ENCODE measurements at regions not wholly inside any gene's neighbourhood (a gene's known extent, or its start where the extent isn't known, plus 50 kb on each side); places are given as distances from the start of the nearest gene placed in this dataset.
A peak's percentile ranks its signal among the peaks of the same experiment; 100 is the strongest.

- DNase-seq (ENCODE audit: low read depth, low spot score) = no peak
- Histone ChIP-seq H3K4me3 (ENCODE audit: low read depth in 2 of 2, low read length in 2 of 2) (no peak overlapping the region), H3K4me1 (ENCODE audit: control insufficient read depth, insufficient read depth, low read length) (no peaks in the 10 kb centered on the region), H3K36me3 (ENCODE audit: control insufficient read depth, insufficient read depth, low read length) (no peaks in the 10 kb centered on the region), H3K9me3 (ENCODE audit: control insufficient read depth, insufficient read depth, low read depth, low read length) (0 out of 2 replicates have a peak, but pooled peaks cover 1% of the 10 kb centered on the region), H3K27ac (ENCODE audit: low read length) (no peak overlapping the region), H3K27me3 (ENCODE audit: control insufficient read depth, insufficient read depth, low read length) (peaks cover 2% of the 10 kb centered on the region; the same call in 1 of the 2 replicates)
- no peak for ATAC-seq
- TF ChIP-seq TCF7L2 (IDR thresholded peaks at IDR 0.05; ENCODE audit: low read depth, low read length) (no peak), POLR2AphosphoS5 (IDR thresholded peaks at IDR 0.05; ENCODE audit: low read depth, low read length) (no peak), SIN3A (IDR thresholded peaks at IDR 0.05; ENCODE audit: borderline replicate concordance, insufficient read depth, low read depth, low read length) (no peak)
- TF ChIP-seq, protein P1, sequence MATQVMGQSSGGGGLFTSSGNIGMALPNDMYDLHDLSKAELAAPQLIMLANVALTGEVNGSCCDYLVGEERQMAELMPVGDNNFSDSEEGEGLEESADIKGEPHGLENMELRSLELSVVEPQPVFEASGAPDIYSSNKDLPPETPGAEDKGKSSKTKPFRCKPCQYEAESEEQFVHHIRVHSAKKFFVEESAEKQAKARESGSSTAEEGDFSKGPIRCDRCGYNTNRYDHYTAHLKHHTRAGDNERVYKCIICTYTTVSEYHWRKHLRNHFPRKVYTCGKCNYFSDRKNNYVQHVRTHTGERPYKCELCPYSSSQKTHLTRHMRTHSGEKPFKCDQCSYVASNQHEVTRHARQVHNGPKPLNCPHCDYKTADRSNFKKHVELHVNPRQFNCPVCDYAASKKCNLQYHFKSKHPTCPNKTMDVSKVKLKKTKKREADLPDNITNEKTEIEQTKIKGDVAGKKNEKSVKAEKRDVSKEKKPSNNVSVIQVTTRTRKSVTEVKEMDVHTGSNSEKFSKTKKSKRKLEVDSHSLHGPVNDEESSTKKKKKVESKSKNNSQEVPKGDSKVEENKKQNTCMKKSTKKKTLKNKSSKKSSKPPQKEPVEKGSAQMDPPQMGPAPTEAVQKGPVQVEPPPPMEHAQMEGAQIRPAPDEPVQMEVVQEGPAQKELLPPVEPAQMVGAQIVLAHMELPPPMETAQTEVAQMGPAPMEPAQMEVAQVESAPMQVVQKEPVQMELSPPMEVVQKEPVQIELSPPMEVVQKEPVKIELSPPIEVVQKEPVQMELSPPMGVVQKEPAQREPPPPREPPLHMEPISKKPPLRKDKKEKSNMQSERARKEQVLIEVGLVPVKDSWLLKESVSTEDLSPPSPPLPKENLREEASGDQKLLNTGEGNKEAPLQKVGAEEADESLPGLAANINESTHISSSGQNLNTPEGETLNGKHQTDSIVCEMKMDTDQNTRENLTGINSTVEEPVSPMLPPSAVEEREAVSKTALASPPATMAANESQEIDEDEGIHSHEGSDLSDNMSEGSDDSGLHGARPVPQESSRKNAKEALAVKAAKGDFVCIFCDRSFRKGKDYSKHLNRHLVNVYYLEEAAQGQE (IDR thresholded peaks at IDR 0.05; ENCODE audit: insufficient read depth in 1 of 2, low read depth in 2 of 2, low read length in 1 of 2) = peak; percentile 82 to 88
- TF ChIP-seq, protein P2, sequence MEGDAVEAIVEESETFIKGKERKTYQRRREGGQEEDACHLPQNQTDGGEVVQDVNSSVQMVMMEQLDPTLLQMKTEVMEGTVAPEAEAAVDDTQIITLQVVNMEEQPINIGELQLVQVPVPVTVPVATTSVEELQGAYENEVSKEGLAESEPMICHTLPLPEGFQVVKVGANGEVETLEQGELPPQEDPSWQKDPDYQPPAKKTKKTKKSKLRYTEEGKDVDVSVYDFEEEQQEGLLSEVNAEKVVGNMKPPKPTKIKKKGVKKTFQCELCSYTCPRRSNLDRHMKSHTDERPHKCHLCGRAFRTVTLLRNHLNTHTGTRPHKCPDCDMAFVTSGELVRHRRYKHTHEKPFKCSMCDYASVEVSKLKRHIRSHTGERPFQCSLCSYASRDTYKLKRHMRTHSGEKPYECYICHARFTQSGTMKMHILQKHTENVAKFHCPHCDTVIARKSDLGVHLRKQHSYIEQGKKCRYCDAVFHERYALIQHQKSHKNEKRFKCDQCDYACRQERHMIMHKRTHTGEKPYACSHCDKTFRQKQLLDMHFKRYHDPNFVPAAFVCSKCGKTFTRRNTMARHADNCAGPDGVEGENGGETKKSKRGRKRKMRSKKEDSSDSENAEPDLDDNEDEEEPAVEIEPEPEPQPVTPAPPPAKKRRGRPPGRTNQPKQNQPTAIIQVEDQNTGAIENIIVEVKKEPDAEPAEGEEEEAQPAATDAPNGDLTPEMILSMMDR (IDR thresholded peaks at IDR 0.05) = no peak
- CTCF ChIA-PET = no interaction called here
- POLR2A ChIA-PET = no interaction called here
- in situ Hi-C loops (cut with HindIII; ENCODE audit: low pct_unique_long_range_greater_than_20kb, low sequenced_read_pairs) = no loop called here
- BruUV-seq (replicated peaks) = no TSS peak
- intact Hi-C loops (cut with micrococcal nuclease; ENCODE audit: unreplicated experiment) = no loop called here
Measured at GRCh38 chr2:238761868-238762267, 86.0 kb upstream of the TWIST2 start.

DNA sequence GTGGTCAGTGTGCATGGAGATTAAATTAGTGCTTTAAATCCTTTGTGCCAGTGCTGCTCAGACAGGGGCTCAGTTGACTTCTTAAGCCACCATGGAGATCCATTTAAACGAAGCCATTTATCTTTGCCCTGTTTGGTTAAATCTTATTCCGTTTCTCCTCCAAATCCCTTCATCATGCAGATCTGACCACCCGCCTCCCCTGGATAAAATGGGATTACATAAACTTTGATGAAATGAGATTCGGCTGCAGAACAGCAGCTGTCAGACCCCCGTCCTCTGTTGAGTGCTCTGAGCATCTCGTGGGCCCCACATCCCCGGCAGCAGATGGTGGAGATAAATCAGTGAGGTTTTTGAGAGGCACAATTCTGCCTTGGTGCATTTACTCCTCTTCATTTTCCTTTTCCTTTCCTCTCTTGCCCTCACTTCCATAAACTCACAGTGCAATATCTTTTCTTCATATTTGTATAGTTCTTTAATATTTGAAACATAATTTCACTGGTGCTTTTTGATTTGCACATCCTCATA lies 84.4 kb upstream of the TWIST2 start:
- Histone ChIP-seq H3K4me1 (ENCODE audit: control insufficient read depth, insufficient read depth, low read length) (no peaks in the 10 kb centered on the region), H3K27me3 (ENCODE audit: control insufficient read depth, insufficient read depth, low read length) (peaks cover 2% of the 10 kb centered on the region; the same call in 1 of the 2 replicates), H3K9me3 (ENCODE audit: control insufficient read depth, insufficient read depth, low read depth, low read length) (peaks cover 8% of the 10 kb centered on the region; the same call in 1 of the 2 replicates), H3K36me3 (ENCODE audit: control insufficient read depth, insufficient read depth, low read length) (no peaks in the 10 kb centered on the region), H3K4me3 (ENCODE audit: low read depth in 2 of 2, low read length in 2 of 2) (no peak overlapping the region), H3K27ac (ENCODE audit: low read length) (no peak overlapping the region)
- CTCF ChIA-PET = no interaction called here
- no peak for ATAC-seq
- BruUV-seq (replicated peaks) = no TSS peak
- TF ChIP-seq, protein P2 (IDR thresholded peaks at IDR 0.05) = no peak
- TF ChIP-seq SIN3A (IDR thresholded peaks at IDR 0.05; ENCODE audit: borderline replicate concordance, insufficient read depth, low read depth, low read length) = no peak
- no peak for DNase-seq (ENCODE audit: low read depth, low spot score)
- intact Hi-C loops (cut with micrococcal nuclease; ENCODE audit: unreplicated experiment) (no loop called here), in situ Hi-C loops (cut with HindIII; ENCODE audit: low pct_unique_long_range_greater_than_20kb, low sequenced_read_pairs) (no loop called here)
- POLR2A ChIA-PET = no interaction called here
